ENCODE measurements at regions not wholly inside any gene's neighbourhood (a gene's known extent, or its start where the extent isn't known, plus 50 kb on each side); places are given as distances from the start of the nearest gene placed in this dataset.

DNA sequence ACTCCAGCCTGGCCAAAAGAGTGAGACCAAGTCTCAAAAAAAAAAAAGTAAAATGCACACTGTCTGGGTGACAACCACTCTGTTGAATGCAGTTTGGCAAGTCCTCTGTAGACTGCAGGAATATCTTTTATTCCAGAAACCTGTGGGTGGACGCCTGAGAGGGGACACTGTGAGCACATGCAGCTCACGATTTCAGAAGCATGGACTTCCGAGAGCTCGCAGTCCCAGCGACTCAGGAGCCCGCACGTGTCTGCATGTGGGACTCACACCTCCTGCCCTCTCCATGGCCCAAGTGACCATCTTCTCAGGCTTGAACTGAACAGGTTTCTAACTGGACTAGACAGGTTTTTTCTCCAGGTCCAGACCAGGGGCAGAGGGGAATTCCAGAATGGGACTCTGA lies 388.6 kb upstream of the IRX2 start:
- TF ChIP-seq, protein P1, sequence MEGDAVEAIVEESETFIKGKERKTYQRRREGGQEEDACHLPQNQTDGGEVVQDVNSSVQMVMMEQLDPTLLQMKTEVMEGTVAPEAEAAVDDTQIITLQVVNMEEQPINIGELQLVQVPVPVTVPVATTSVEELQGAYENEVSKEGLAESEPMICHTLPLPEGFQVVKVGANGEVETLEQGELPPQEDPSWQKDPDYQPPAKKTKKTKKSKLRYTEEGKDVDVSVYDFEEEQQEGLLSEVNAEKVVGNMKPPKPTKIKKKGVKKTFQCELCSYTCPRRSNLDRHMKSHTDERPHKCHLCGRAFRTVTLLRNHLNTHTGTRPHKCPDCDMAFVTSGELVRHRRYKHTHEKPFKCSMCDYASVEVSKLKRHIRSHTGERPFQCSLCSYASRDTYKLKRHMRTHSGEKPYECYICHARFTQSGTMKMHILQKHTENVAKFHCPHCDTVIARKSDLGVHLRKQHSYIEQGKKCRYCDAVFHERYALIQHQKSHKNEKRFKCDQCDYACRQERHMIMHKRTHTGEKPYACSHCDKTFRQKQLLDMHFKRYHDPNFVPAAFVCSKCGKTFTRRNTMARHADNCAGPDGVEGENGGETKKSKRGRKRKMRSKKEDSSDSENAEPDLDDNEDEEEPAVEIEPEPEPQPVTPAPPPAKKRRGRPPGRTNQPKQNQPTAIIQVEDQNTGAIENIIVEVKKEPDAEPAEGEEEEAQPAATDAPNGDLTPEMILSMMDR (IDR thresholded peaks at IDR 0.05) = no peak
- TF ChIP-seq POLR2A (IDR thresholded peaks at IDR 0.05) (no peak), EP300 (IDR thresholded peaks at IDR 0.05) (no peak)
